NT2/D1 (cell line): ENCODE measurements at regions not wholly inside any gene's neighbourhood (a gene's known extent, or its start where the extent isn't known, plus 50 kb on each side); places are given as distances from the start of the nearest gene placed in this dataset.

ENCODE experiments used
- SUZ12 ChIP-seq: IDR thresholded peaks from 2 replicates; pipeline ENCODE4 v1.6.1; 2011; ENCODE audit not compliant: insufficient read length, insufficient read depth; ENCODE audit errors: extremely low read depth
- YY1 ChIP-seq: IDR thresholded peaks from 2 replicates; pipeline ENCODE4 v1.6.1; 2011; ENCODE audit not compliant: insufficient read length, insufficient read depth

DNA sequence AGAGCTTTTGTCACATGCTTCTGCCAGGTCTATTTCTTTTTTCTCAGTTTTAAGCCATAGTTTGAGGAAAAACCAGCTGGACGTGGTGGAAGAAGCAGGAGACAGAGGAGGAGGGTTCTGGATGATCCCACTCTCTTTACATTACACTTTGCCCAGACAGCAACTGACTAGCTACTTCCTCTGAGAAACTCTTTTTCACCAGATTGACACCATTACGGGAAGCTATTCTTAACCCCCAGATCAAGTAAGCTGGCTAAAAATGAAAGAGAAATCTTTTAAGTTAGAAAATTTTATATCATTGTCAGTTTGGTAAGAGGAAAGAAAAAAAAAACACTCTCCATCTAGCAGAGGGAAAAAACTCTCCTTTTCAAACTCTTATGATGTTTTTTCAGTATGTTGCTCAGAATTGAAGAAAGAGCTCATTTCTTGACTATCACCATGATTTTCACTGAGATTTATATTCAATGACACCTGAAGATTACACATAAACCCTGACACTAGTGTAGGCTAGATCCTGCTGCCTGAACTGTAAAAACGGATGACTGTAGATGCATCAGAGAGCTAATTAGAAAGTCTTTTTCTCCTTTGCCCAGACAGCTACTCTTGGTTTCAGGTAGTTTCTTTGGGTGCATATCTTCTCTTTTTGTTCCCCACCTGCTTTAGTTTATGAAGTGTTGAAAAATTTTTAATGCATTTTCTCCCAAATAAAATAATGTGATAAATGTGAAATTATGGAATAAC lies 203.1 kb downstream of the TFEC start:
- TF ChIP-seq SUZ12 = no peak
- no peak for TF ChIP-seq YY1
